Heart left ventricle (tissue), 16 donors: ENCODE measurements at regions not wholly inside any gene's neighbourhood (a gene's known extent, or its start where the extent isn't known, plus 50 kb on each side); places are given as distances from the start of the nearest gene placed in this dataset.

Source experiments
- ATAC-seq, 4 donors: fragments of 200-7000 bp; cut with Tn5 transposase; one replicate each; pipeline ENCODE4 v1.9.1; 2020 to 2022; ENCODE audit warnings: moderate library complexity in 4 of 4, mild to moderate bottlenecking in 3 of 4, moderate number of reproducible peaks in 1 of 4
- DNase-seq, 5 donors: peaks; one replicate each; pipeline ENCODE4 v3.0.0-alpha.2; 2020
- H3K27ac ChIP-seq, 12 donors: fragments of 200-600 bp; sonication (generic) in 4 of 12; one replicate each; pipeline versions ENCODE4 v1.5.0 to v1.8.0; 2016 to 2022; ENCODE audit warnings: mild to moderate bottlenecking in 2 of 12
- H3K27me3 ChIP-seq, 9 donors: fragments of 200-600 bp; sonication (generic) in 2 of 9; one replicate each; pipeline versions ENCODE4 v1.5.1 to v1.8.0; 2016 to 2022; ENCODE audit warnings: mild to moderate bottlenecking in 3 of 9
- H3K36me3 ChIP-seq, 9 donors: fragments of 200-600 bp; sonication (generic) in 2 of 9; one replicate each; pipeline versions ENCODE4 v1.5.0 to v1.8.0; 2018 to 2022; ENCODE audit warnings: mild to moderate bottlenecking in 2 of 9
- H3K4me1 ChIP-seq, 12 donors: fragments of 200-600 bp; sonication (generic) in 4 of 12; one replicate each; pipeline versions ENCODE4 v1.5.0 to v1.8.0; 2016 to 2022; ENCODE audit warnings: mild to moderate bottlenecking in 3 of 12
- H3K4me3 ChIP-seq, 12 donors: fragments of 200-600 bp; sonication (generic) in 4 of 12; one replicate each; pipeline versions ENCODE4 v1.5.0 to v1.8.0; 2017 to 2022; ENCODE audit warnings: mild to moderate bottlenecking in 9 of 12, moderate library complexity in 4 of 12
- H3K9me3 ChIP-seq, 12 donors: fragments of 200-600 bp; sonication (generic) in 4 of 12; one replicate each; pipeline versions ENCODE4 v1.5.0 to v1.8.0; 2016 to 2022; ENCODE audit warnings: mild to moderate bottlenecking in 1 of 12
- CTCF ChIP-seq, 12 donors: fragments of 200-600 bp; sonication (generic) in 4 of 12; IDR thresholded peaks; one replicate each; pipeline versions ENCODE4 v1.5.0 to v1.8.0; 2018 to 2022; ENCODE audit warnings: antibody characterized with exemption in 12 of 12, mild to moderate bottlenecking in 5 of 12
- POLR2A ChIP-seq, 2 donors: fragments of 450-650 bp; IDR thresholded peaks; one replicate each; pipeline ENCODE4 v1.6.1; 2017; ENCODE audit warnings: antibody characterized with exemption in 2 of 2, mild to moderate bottlenecking in 2 of 2, moderate library complexity in 2 of 2
- WGBS, 4 donors: extraction: QIAGEN DNeasy Blood & Tissue Kit in 2 of 4; methylation state at CpG; one replicate each; pipeline versions ENCODE4 v1.1.5 to v1.1.7; 2013 to 2018; 5-methylcytosine and 5-hydroxymethylcytosine counted together
- intact Hi-C, 10 donors: fragments of 100-400 bp; cut with DNase I; formaldehyde crosslinking; loops; one replicate each; pipeline versions ENCODE4 v1.11.1 to v1.14.2; 2022
- donor health status: ischemic (EF 13 %, LVEDD 7.1; RV severe dilation, severe dysfunction).
- donor health status: healthy with polysubstance abuse.
- donor health status: DM: no; HTN: yes; CAD: no.
- donor health status: DM: no; HTN: no; CAD: no.
- donor health status: ischemic (EF 25% LVEDD 6.9; RV normal size, moderate dysfunction).
- donor health status: ischemic (EF 25% LVEDD 5.7; RV mildly dilated, moderate dysfunction).
- donor health status: healthy.
- donor health status: DM: yes; HTN: yes; CAD: no.
- donor health status: ischemic (EF 35%, LVEDD 5.7; RV mildly dilated, moderate dysfunction).
- donor health status: nonischemic (EF 11% LVEDD 7.7; RV severe dilation, severe dysfunction).
- donor health status: DM: yes; HTN: yes; CAD: no.
- donor health status: PGD.
- donor health status: ischemic (EF 29% LVEDD 5.4; RV normal size, mild dysfunction).
- donor health status: nonischemic (EF 23%, LVEDD 6.1; RV moderate dilation, normal function).

- Histone ChIP-seq H3K9me3 (no peaks in the 10 kb centered on the region), H3K36me3 (no peaks in the 10 kb centered on the region), H3K4me3 (no peak overlapping the region), H3K27me3 (no peaks in the 10 kb centered on the region), H3K27ac (no peak overlapping the region), H3K4me1 (no peaks in the 10 kb centered on the region)
- ATAC-seq = no peak
- DNase-seq = no peak
- WGBS, 4 donors = 89 to 96% (median 94%) methylated on average over 3 of the region's 3 CpGs
- TF ChIP-seq POLR2A (IDR thresholded peaks at IDR 0.05) = no peak
- TF ChIP-seq CTCF (IDR thresholded peaks at IDR 0.05) = no peak
- intact Hi-C loops = loop anchor here in 1 of 10 donors (10.0 kb wide), 1 partner anchor 54 kb away; no protein-coding TSS in a partner anchor
Observed at GRCh38 chr18:66210875-66211274, 393.0 kb downstream of the CDH19 start.

- no peaks in the 10 kb centered on the region for H3K27me3 ChIP-seq
- intact Hi-C loops = loop anchor here in 1 of 10 donors (10.0 kb wide), 1 partner anchor 55 kb away; no protein-coding TSS in a partner anchor
- H3K4me3 ChIP-seq = no peak overlapping the region
- no peak overlapping the region for H3K27ac ChIP-seq
- ATAC-seq = no peak
- no peaks in the 10 kb centered on the region for H3K9me3 ChIP-seq
- no peaks in the 10 kb centered on the region for H3K4me1 ChIP-seq
- DNase-seq = no peak
- no peaks in the 10 kb centered on the region for H3K36me3 ChIP-seq
- no peak for TF ChIP-seq CTCF (IDR thresholded peaks at IDR 0.05)
- TF ChIP-seq POLR2A (IDR thresholded peaks at IDR 0.05) = no peak
- WGBS, 4 donors = 60 to 68% (median 61%) methylated on average over 4 of the region's 4 CpGs
Observed at GRCh38 chr18:66209656-66210055, 394.2 kb downstream of the CDH19 start.

GRCh38 chr18:66196805-66197204 lies 407.1 kb downstream of the CDH19 start:
- ATAC-seq (no peak), DNase-seq (no peak)
- no peak for TF ChIP-seq CTCF (IDR thresholded peaks at IDR 0.05)
- Histone ChIP-seq H3K36me3 (no peaks in the 10 kb centered on the region), H3K4me3 (no peak overlapping the region), H3K27ac (no peak overlapping the region), H3K9me3 (no peaks in the 10 kb centered on the region), H3K4me1 (no peaks in the 10 kb centered on the region), H3K27me3 (no peaks in the 10 kb centered on the region)
- WGBS, 4 donors = 0% methylated on average over 1 of the region's 1 CpG
- intact Hi-C loops = no loop called here

GRCh38 chr18:66193938-66194337 lies 410.0 kb downstream of the CDH19 start:
- no peak overlapping the region for H3K4me3 ChIP-seq
- intact Hi-C loops = no loop called here
- ATAC-seq (peak in 1 of 4 donors; percentile 22), DNase-seq (no peak)
- H3K27me3 ChIP-seq = no peaks in the 10 kb centered on the region
- 38 to 55% (median 51%) methylated on average over 4 of the region's 4 CpGs for WGBS, 4 donors
- TF ChIP-seq CTCF (IDR thresholded peaks at IDR 0.05) = no peak
- no peak for TF ChIP-seq POLR2A (IDR thresholded peaks at IDR 0.05)
- no peaks in the 10 kb centered on the region for H3K4me1 ChIP-seq
- no peaks in the 10 kb centered on the region for H3K36me3 ChIP-seq
- H3K9me3 ChIP-seq = no peaks in the 10 kb centered on the region
- H3K27ac ChIP-seq = no peak overlapping the region
